Endothelial cell of umbilical vein (primary cell): ENCODE measurements at regions not wholly inside any gene's neighbourhood (a gene's known extent, or its start where the extent isn't known, plus 50 kb on each side); places are given as distances from the start of the nearest gene placed in this dataset.

ENCODE experiments used
- BruUV-seq: library from RNA; stranded (reverse); fragments of 400-500 nt; replicated peaks from 2 replicates; lab custom pipeline; 2021; lab: Mats Ljungman, UMichigan
- CTCF ChIA-PET: fragments of 300-600, 350-600 bp; sonication (Branson Sonifier 250); formaldehyde crosslinking; loops from one replicate; lab custom pipeline; 2021; ENCODE audit warnings: antibody characterized with exemption, inconsistent platforms; lab: Charles Lee
- POLR2A ChIA-PET: fragments of 300-600, 350-600 bp; sonication (Branson Sonifier 250); formaldehyde crosslinking; loops from one replicate; lab custom pipeline; 2021; ENCODE audit warnings: antibody characterized with exemption, inconsistent platforms; lab: Charles Lee
- DNase-seq: peaks from one replicate; pipeline ENCODE4 v3.0.0-alpha.2; 2011; ENCODE audit warnings: low read depth, low spot score
- FAIRE-seq: peaks from 2 replicates; lab custom pipeline; 2011; peaks lifted over from hg19 to GRCh38; lab: Jason Lieb, UNC
- H2AFZ ChIP-seq: 2 replicates; pipeline ENCODE4 v1.6.0; 2012; ENCODE audit warnings: low read depth, low read length, control low read depth, inconsistent platforms
- H3K27ac ChIP-seq: 2 replicates; pipeline ENCODE4 v1.5.1; 2011; ENCODE audit warnings: low read depth, mild to moderate bottlenecking, control low read depth, low read length, moderate library complexity; ENCODE audit not compliant: insufficient read depth
- H3K27me3 ChIP-seq, 2 experiments: 2 replicates each; pipeline versions ENCODE4 v1.6.0 to v1.6.1; 2011; ENCODE audit warnings: low read length in 2 of 2, mixed read lengths in 1 of 2; ENCODE audit not compliant: control insufficient read depth in 2 of 2, insufficient read depth in 2 of 2
- H3K36me3 ChIP-seq, 2 experiments: 2 replicates in 1 of 2; 3 replicates in 1 of 2; pipeline ENCODE4 v1.5.1; 2011; ENCODE audit warnings: low read length in 2 of 2, mild to moderate bottlenecking in 1 of 2, moderate library complexity in 1 of 2; ENCODE audit not compliant: control insufficient read depth in 2 of 2, insufficient read depth in 2 of 2; ENCODE audit errors: extremely low read depth in 1 of 2
- H3K4me1 ChIP-seq: 3 replicates; pipeline ENCODE4 v1.5.1; 2011; ENCODE audit warnings: mild to moderate bottlenecking, low read length; ENCODE audit not compliant: control insufficient read depth, insufficient read depth; ENCODE audit errors: extremely low read depth
- H3K4me2 ChIP-seq: 2 replicates; pipeline ENCODE4 v1.6.1; 2011; ENCODE audit warnings: low read length, control low read depth, mixed read lengths; ENCODE audit not compliant: insufficient read depth
- H3K4me3 ChIP-seq, 3 experiments: fragments of 200-600 bp in 1 of 3; sonication (generic), shearing (Covaris generic) in 1 of 3; replicated peaks in 1 of 3; 2 replicates each; pipeline ENCODE4 v1.5.1; 2011 to 2016; ENCODE audit warnings: control low read depth in 3 of 3, low read length in 3 of 3, mild to moderate bottlenecking in 2 of 3, inconsistent platforms in 1 of 3, low read depth in 1 of 3, moderate library complexity in 1 of 3; ENCODE audit not compliant: insufficient read depth in 1 of 3
- H3K79me2 ChIP-seq: 2 replicates; pipeline ENCODE4 v1.6.0; 2012; ENCODE audit warnings: low read length, inconsistent platforms; ENCODE audit not compliant: control insufficient read depth, insufficient read depth
- H3K9ac ChIP-seq: replicated peaks from 2 replicates; pipeline ENCODE3; 2011; ENCODE audit warnings: low read length, control low read depth; ENCODE audit not compliant: insufficient read depth; ENCODE audit errors: extremely low read depth
- H3K9me1 ChIP-seq: replicated peaks from 3 replicates; pipeline ENCODE4 v1.6.0; 2011; ENCODE audit warnings: mild to moderate bottlenecking, low read length; ENCODE audit not compliant: control insufficient read depth, insufficient read depth; ENCODE audit errors: extremely low read depth
- H3K9me3 ChIP-seq: replicated peaks from 2 replicates; pipeline ENCODE4 v1.5.1; 2012; ENCODE audit warnings: low read length, inconsistent platforms; ENCODE audit not compliant: control insufficient read depth, insufficient read depth
- H4K20me1 ChIP-seq: replicated peaks from 2 replicates; pipeline ENCODE3; 2011; ENCODE audit warnings: mild to moderate bottlenecking, low read length; ENCODE audit not compliant: control insufficient read depth, insufficient read depth; ENCODE audit errors: extremely low read depth
- CTCF ChIP-seq, 2 donors: IDR thresholded peaks; 1 replicate in 1 of 2; 2 replicates in 1 of 2; pipeline ENCODE4 v1.5.1; 2011; ENCODE audit warnings: low read length in 2 of 2, mild to moderate bottlenecking in 2 of 2, moderate library complexity in 2 of 2, control low read depth in 1 of 2, inconsistent platforms in 1 of 2, low read depth in 1 of 2; ENCODE audit not compliant: insufficient read depth in 1 of 2; ENCODE audit errors: extremely low read depth in 1 of 2
- EZH2 ChIP-seq: IDR thresholded peaks from 2 replicates; pipeline ENCODE4 v1.6.1; 2012; ENCODE audit warnings: borderline replicate concordance, low read depth, mild to moderate bottlenecking, moderate library complexity, low read length, inconsistent platforms; ENCODE audit not compliant: severe bottlenecking
- FOS ChIP-seq: IDR thresholded peaks from 2 replicates; pipeline ENCODE4 v1.6.1; 2011; ENCODE audit warnings: mild to moderate bottlenecking, low read length, moderate library complexity, borderline replicate concordance; ENCODE audit not compliant: insufficient read depth
- GATA2 ChIP-seq: IDR thresholded peaks from 2 replicates; pipeline ENCODE4 v1.7.0; 2011; ENCODE audit warnings: low read depth, mild to moderate bottlenecking, moderate library complexity, mixed read lengths, low read length; ENCODE audit not compliant: insufficient read length, insufficient read depth
- JUN ChIP-seq: IDR thresholded peaks from 2 replicates; pipeline ENCODE4 v1.6.1; 2011; ENCODE audit warnings: borderline replicate concordance, low read depth; ENCODE audit not compliant: insufficient read length, insufficient read depth
- MAX ChIP-seq: IDR thresholded peaks from 2 replicates; pipeline ENCODE4 v1.6.1; 2011; ENCODE audit not compliant: insufficient read depth, insufficient read length
- MYC ChIP-seq: IDR thresholded peaks from one replicate; pipeline ENCODE4 v1.6.1; 2011; ENCODE audit warnings: mild to moderate bottlenecking, low read depth, low read length
- POLR2A ChIP-seq: IDR thresholded peaks from 2 replicates; pipeline ENCODE4 v1.6.1; 2012; ENCODE audit warnings: low read depth, mild to moderate bottlenecking, control low read depth, low read length
- POLR2AphosphoS5 ChIP-seq: IDR thresholded peaks from 2 replicates; pipeline ENCODE4 v1.6.1; 2012; ENCODE audit warnings: low read depth, mild to moderate bottlenecking, control low read depth, low read length, moderate library complexity; ENCODE audit not compliant: insufficient read depth
- dilution Hi-C: fragments of 300-500 bp; cut with MboI; formaldehyde crosslinking; loops from one replicate; pipeline ENCODE4 v1.15.0; 2019; ENCODE audit warnings: low sequenced_read_pairs; ENCODE audit not compliant: extremely low pct_ligation_motif_present
- intact Hi-C: fragments of 100-400 bp; cut with micrococcal nuclease; formaldehyde crosslinking; loops from one replicate; pipeline ENCODE4 v1.10.0; 2022

- Histone ChIP-seq H3K9me3 (no peaks in the 10 kb centered on the region), H3K9ac (no peak overlapping the region), H3K4me1 (no peaks in the 10 kb centered on the region), H3K36me3 (no peaks in the 10 kb centered on the region), H3K27me3 (no peaks in the 10 kb centered on the region), H4K20me1 (no peaks in the 10 kb centered on the region), H3K4me3 (no peak overlapping the region), H3K27ac (no peak overlapping the region), H2AFZ (no peak overlapping the region), H3K79me2 (no peaks in the 10 kb centered on the region), H3K9me1 (no peaks in the 10 kb centered on the region), H3K4me2 (no peak overlapping the region)
- no TSS peak for BruUV-seq
- TF ChIP-seq MYC (no peak), POLR2A (no peak), JUN (no peak), POLR2AphosphoS5 (no peak), MAX (no peak), CTCF (IDR thresholded peaks at IDR 0.05; ENCODE audit: extremely low read depth in 1 of 2, insufficient read depth in 1 of 2, low read depth in 1 of 2, low read length in 2 of 2) (no peak), EZH2 (no peak), FOS (no peak), GATA2 (no peak)
- ChIA-PET POLR2A (no interaction called here), CTCF (no interaction called here)
- intact Hi-C loops (no loop called here), dilution Hi-C loops (no loop called here)
- DNase-seq (no peak), FAIRE-seq (no peak)
Observed at GRCh38 chr1:189117072-189117770, 1360.4 kb downstream of the BRINP3 start.
